B cell (primary cell): ENCODE measurements at regions not wholly inside any gene's neighbourhood (a gene's known extent, or its start where the extent isn't known, plus 50 kb on each side); places are given as distances from the start of the nearest gene placed in this dataset.

ENCODE experiments used
- ATAC-seq: fragments of 200-7000 bp; cut with Tn5 transposase; one replicate; pipeline ENCODE4 v1.10.0; 2021; ENCODE audit warnings: low read depth, mild to moderate bottlenecking, moderate number of reproducible peaks, moderate library complexity
- CTCF ChIA-PET: fragments of 350-600 bp; sonication (Branson Sonifier 250); formaldehyde crosslinking; loops from one replicate; lab custom pipeline; 2021; ENCODE audit warnings: antibody characterized with exemption, inconsistent platforms; lab: Charles Lee
- POLR2A ChIA-PET: fragments of 350-600 bp; sonication (Branson Sonifier 250); formaldehyde crosslinking; loops from one replicate; lab custom pipeline; 2021; ENCODE audit warnings: antibody characterized with exemption; lab: Charles Lee
- DNase-seq: peaks from one replicate; pipeline ENCODE4 v3.0.0; 2013
- H2AFZ ChIP-seq: 2 replicates; pipeline ENCODE4 v1.6.1; 2012; ENCODE audit warnings: mild to moderate bottlenecking, low read depth, low read length; ENCODE audit not compliant: insufficient read depth, poor library complexity, severe bottlenecking
- H3K27ac ChIP-seq, 2 donors: 1 replicate in 1 of 2; 2 replicates in 1 of 2; pipeline ENCODE4 v1.5.1; 2012 to 2013; ENCODE audit warnings: low read length in 2 of 2, mild to moderate bottlenecking in 2 of 2, moderate library complexity in 1 of 2
- H3K27me3 ChIP-seq, 4 experiments: fragments of 200-600 bp in 1 of 4; sonication (generic) in 1 of 4; replicated peaks in 1 of 4; 1 replicate in 2 of 4; 2 replicates in 2 of 4; pipeline versions ENCODE4 v1.6.1 to v1.7.0; 2013 to 2016; ENCODE audit warnings: low read length in 3 of 4, mild to moderate bottlenecking in 2 of 4, mixed read lengths in 1 of 4, moderate library complexity in 1 of 4; ENCODE audit not compliant: insufficient read depth in 4 of 4, control insufficient read depth in 3 of 4; ENCODE audit errors: control extremely low read depth in 1 of 4
- H3K36me3 ChIP-seq, 2 experiments: replicated peaks in 1 of 2; 1 replicate in 1 of 2; 2 replicates in 1 of 2; pipeline versions ENCODE4 v1.6.1 to v1.7.1; 2013; ENCODE audit warnings: low read length in 1 of 2; ENCODE audit not compliant: insufficient read depth in 2 of 2, control insufficient read depth in 1 of 2; ENCODE audit errors: control extremely low read depth in 1 of 2, extremely low read depth in 1 of 2
- H3K4me1 ChIP-seq, 2 donors: fragments of 200-600 bp in 1 of 2; sonication (generic) in 1 of 2; 1 replicate in 1 of 2; 2 replicates in 1 of 2; pipeline versions ENCODE4 v1.5.1 to v1.6.1; 2013 to 2017; ENCODE audit warnings: low read length in 2 of 2; ENCODE audit not compliant: control insufficient read depth in 2 of 2, insufficient read depth in 2 of 2
- H3K4me2 ChIP-seq: replicated peaks from 2 replicates; pipeline ENCODE3; 2012; ENCODE audit warnings: mild to moderate bottlenecking, low read depth, low read length; ENCODE audit not compliant: poor library complexity, severe bottlenecking
- H3K4me3 ChIP-seq, 5 experiments: fragments of 200-600 bp in 1 of 5; sonication (generic) in 1 of 5; 1 replicate in 3 of 5; 2 replicates in 2 of 5; pipeline versions ENCODE4 v1.5.1 to v1.7.0; 2011 to 2016; ENCODE audit warnings: low read length in 4 of 5, mild to moderate bottlenecking in 4 of 5, low read depth in 2 of 5, control low read depth in 1 of 5, moderate library complexity in 1 of 5; ENCODE audit not compliant: insufficient read depth in 1 of 5; ENCODE audit errors: control extremely low read depth in 1 of 5, extremely low read depth in 1 of 5
- H3K79me2 ChIP-seq: fragments of 200-600 bp; sonication (generic); one replicate; pipeline ENCODE4 v1.6.0; 2016; ENCODE audit warnings: low read length; ENCODE audit not compliant: control insufficient read depth, insufficient read depth
- H3K9ac ChIP-seq: fragments of 200-600 bp; sonication (generic); 2 replicates; pipeline ENCODE4 v1.6.1; 2017; ENCODE audit warnings: mild to moderate bottlenecking, low read length, moderate library complexity
- H3K9me3 ChIP-seq, 3 donors: one replicate each; pipeline versions ENCODE4 v1.6.1 to v1.7.1; 2013; ENCODE audit warnings: low read length in 2 of 3; ENCODE audit not compliant: control insufficient read depth in 2 of 3, insufficient read depth in 1 of 3; ENCODE audit errors: control extremely low read depth in 1 of 3
- H4K20me1 ChIP-seq: 2 replicates; pipeline ENCODE4 v1.6.0; 2012; ENCODE audit warnings: mild to moderate bottlenecking, low read length; ENCODE audit not compliant: insufficient read depth, control insufficient read depth, poor library complexity, severe bottlenecking
- H3K27ac Mint-ChIP-seq: one replicate; pipeline ENCODE4 v1.8.0; 2021; ENCODE audit warnings: mixed read lengths
- H3K27me3 Mint-ChIP-seq: one replicate; pipeline ENCODE4 v1.8.0; 2021; ENCODE audit warnings: mixed read lengths
- H3K4me1 Mint-ChIP-seq: one replicate; pipeline ENCODE4 v1.8.0; 2021; ENCODE audit warnings: mixed read lengths
- H3K4me3 Mint-ChIP-seq: one replicate; pipeline ENCODE4 v1.8.0; 2021; ENCODE audit warnings: mixed read lengths
- H3K9me3 Mint-ChIP-seq: one replicate; pipeline ENCODE4 v1.8.0; 2022; ENCODE audit warnings: mixed read lengths; ENCODE audit not compliant: insufficient read depth
- CTCF ChIP-seq: fragments of 200-600 bp; IDR thresholded peaks from one replicate; pipeline ENCODE4 v1.8.0; 2022; ENCODE audit warnings: antibody characterized with exemption, mild to moderate bottlenecking
- EZH2 ChIP-seq: IDR thresholded peaks from 2 replicates; pipeline ENCODE4 v1.6.1; 2012; ENCODE audit warnings: borderline replicate concordance, low read depth, mild to moderate bottlenecking, moderate library complexity, low read length; ENCODE audit not compliant: insufficient read depth, poor library complexity, severe bottlenecking
- WGBS: methylation state at CpG from one replicate; pipeline ENCODE4 v1.1.5; 2013; ENCODE audit warnings: missing lambda C conversion rate; ENCODE audit not compliant: insufficient coverage; 5-methylcytosine and 5-hydroxymethylcytosine counted together
- intact Hi-C: fragments of 100-400 bp; cut with micrococcal nuclease; formaldehyde crosslinking; loops from one replicate; pipeline ENCODE4 v1.10.0; 2022

DNA sequence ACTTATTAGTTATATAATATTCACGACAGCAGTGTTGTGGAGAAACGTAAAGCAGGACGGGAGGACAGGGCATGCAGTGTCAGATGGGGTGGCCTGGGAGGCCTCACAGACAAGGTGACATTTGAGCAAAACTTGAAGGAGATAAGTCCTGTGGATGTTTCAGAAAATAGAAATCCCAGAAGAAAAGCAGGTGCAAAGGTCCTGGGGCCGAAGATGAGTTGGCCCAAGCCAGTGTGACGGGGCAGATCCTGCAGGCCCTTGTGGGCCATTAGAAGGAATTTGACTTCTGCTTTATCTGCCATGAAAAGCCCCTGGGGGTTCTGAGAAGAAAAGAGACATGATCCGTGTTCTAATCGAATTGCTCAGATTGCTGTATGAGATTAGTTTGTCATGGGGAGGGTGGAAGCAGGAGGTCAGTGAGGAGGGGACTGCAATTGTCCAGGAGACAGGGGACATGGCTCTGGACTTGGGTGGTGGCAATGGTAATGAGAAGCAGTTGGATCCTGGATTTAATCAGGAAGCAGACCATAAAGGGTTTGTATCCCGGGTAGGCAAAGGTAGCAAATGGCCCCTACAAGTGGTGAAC, 437.4 kb upstream of the SULF2 start:
- ATAC-seq, result no peak
- no peaks in the 10 kb centered on the region for H3K9me3 Mint-ChIP-seq
- Histone ChIP-seq H3K79me2 (no peaks in the 10 kb centered on the region), H3K4me3 (no peak overlapping the region), H3K4me1 (no peaks in the 10 kb centered on the region), H4K20me1 (no peaks in the 10 kb centered on the region), H3K9me3 (peaks cover 0 to 4% (median 0%) of the 10 kb centered on the region in 3 donors), H3K4me2 (no peak overlapping the region), H2AFZ (no peak overlapping the region), H3K36me3 (no peaks in the 10 kb centered on the region), H3K27me3 (peaks cover 0 to 7% (median 0%) of the 10 kb centered on the region in 4 experiments), H3K27ac (no peak overlapping the region), H3K9ac (no peak overlapping the region)
- no peak for DNase-seq
- CTCF ChIA-PET, result no interaction called here
- H3K27ac Mint-ChIP-seq, result no peak overlapping the region
- intact Hi-C loops, result no loop called here
- peaks cover 11% of the 10 kb centered on the region for H3K27me3 Mint-ChIP-seq
- no peak for TF ChIP-seq CTCF
- TF ChIP-seq EZH2, result no peak
- POLR2A ChIA-PET, result no interaction called here
- H3K4me1 Mint-ChIP-seq, result no peaks in the 10 kb centered on the region
- H3K4me3 Mint-ChIP-seq, result no peak overlapping the region
- WGBS, result 93% methylated on average over 8 of the region's 8 CpGs

GRCh38 chr20:48220033-48220633, 434.9 kb upstream of the SULF2 start:
- WGBS, result 78% methylated on average over 4 of the region's 6 CpGs
- Mint-ChIP-seq H3K27ac (no peak overlapping the region), H3K9me3 (no peaks in the 10 kb centered on the region), H3K4me3 (no peak overlapping the region), H3K4me1 (no peaks in the 10 kb centered on the region), H3K27me3 (peaks cover 15% of the 10 kb centered on the region)
- Histone ChIP-seq H3K4me1 (no peaks in the 10 kb centered on the region), H3K4me2 (no peak overlapping the region), H3K36me3 (no peaks in the 10 kb centered on the region), H3K27me3 (peaks cover 0 to 10% (median 0%) of the 10 kb centered on the region in 4 experiments), H4K20me1 (no peaks in the 10 kb centered on the region), H2AFZ (no peak overlapping the region), H3K79me2 (no peaks in the 10 kb centered on the region), H3K4me3 (no peak overlapping the region), H3K9ac (no peak overlapping the region), H3K9me3 (peaks cover 0 to 4% (median 0%) of the 10 kb centered on the region in 3 donors), H3K27ac (no peak overlapping the region)
- ChIA-PET POLR2A (interaction anchor here (0.7 kb wide), 1 partner anchor 298 kb away, joined by 6 read pairs; no protein-coding TSS in a partner anchor), CTCF (no interaction called here)
- no peak for TF ChIP-seq EZH2
- no peak for DNase-seq
- intact Hi-C loops, result no loop called here
- ATAC-seq, result no peak
